Large intestine (tissue), 3 donors: ENCODE measurements at regions not wholly inside any gene's neighbourhood (a gene's known extent, or its start where the extent isn't known, plus 50 kb on each side); places are given as distances from the start of the nearest gene placed in this dataset.

Experiments used
- DNase-seq, 2 donors: peaks; one replicate each; pipeline versions ENCODE4 v3.0.0 to v3.0.0-alpha.2; 2013
- H3K27ac ChIP-seq: one replicate; pipeline ENCODE4 v1.5.1; 2013; ENCODE audit warnings: low read length
- H3K27me3 ChIP-seq: 2 replicates; pipeline ENCODE4 v1.6.1; 2013; ENCODE audit warnings: low read length; ENCODE audit not compliant: control insufficient read depth, insufficient read depth
- H3K36me3 ChIP-seq: 2 replicates; pipeline ENCODE4 v1.6.1; 2013; ENCODE audit warnings: low read length; ENCODE audit not compliant: control insufficient read depth, insufficient read depth
- H3K4me1 ChIP-seq: one replicate; pipeline ENCODE4 v1.6.1; 2013; ENCODE audit warnings: low read length; ENCODE audit not compliant: control insufficient read depth, insufficient read depth
- H3K4me3 ChIP-seq: one replicate; pipeline ENCODE4 v1.5.1; 2013; ENCODE audit warnings: low read length
- H3K9me3 ChIP-seq: one replicate; pipeline ENCODE4 v1.6.1; 2013; ENCODE audit warnings: mild to moderate bottlenecking, low read depth, low read length, moderate library complexity; ENCODE audit not compliant: control insufficient read depth
- whole genome bisulfite sequencing: methylation state at CpG from one replicate; pipeline ENCODE4 v1.1.5; 2013; ENCODE audit warnings: low lambda C conversion rate; ENCODE audit not compliant: insufficient coverage; 5-methylcytosine and 5-hydroxymethylcytosine counted together

DNA sequence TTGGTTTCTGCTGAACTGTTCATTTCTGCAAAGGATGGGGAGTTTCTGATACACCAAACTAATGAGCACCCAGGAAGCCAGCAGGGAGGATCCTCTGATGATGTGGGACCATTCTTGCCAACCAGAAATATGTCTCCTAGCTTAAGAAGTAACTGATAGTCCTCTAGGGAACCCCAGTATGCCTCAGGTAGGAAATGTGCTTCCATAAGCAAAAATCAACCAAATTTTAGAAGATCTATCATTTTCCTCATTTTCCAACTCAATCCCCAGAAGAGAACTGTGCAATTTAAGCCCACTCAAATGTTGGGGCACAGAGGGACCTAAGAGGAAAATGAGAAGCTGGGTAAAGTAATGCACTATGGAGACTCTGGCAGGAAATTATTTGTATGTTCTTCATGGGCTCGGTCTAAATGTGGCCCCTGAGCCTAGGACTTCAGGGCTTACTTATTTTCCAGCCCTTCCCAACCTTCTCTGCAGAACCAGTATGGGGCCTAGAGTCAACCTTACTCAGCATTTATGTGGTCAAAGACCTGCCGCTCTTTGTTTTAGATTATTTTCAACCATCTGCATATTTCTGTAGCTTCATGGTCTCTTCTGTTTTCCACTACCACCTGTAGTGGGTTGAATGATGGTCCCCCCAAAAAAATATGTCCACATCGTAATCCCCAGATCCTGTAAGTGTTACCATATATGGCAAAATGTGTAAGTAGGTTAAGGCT is 359.8 kb upstream of the CDH4 start:
- Histone ChIP-seq H3K27ac (no peak overlapping the region), H3K4me1 (no peaks in the 10 kb centered on the region), H3K9me3 (no peaks in the 10 kb centered on the region), H3K27me3 (no peaks in the 10 kb centered on the region), H3K36me3 (no peaks in the 10 kb centered on the region), H3K4me3 (no peak overlapping the region)
- DNase-seq, result no peak
- no CpG with 5 or more reads among the region's 3 CpGs for WGBS

DNA sequence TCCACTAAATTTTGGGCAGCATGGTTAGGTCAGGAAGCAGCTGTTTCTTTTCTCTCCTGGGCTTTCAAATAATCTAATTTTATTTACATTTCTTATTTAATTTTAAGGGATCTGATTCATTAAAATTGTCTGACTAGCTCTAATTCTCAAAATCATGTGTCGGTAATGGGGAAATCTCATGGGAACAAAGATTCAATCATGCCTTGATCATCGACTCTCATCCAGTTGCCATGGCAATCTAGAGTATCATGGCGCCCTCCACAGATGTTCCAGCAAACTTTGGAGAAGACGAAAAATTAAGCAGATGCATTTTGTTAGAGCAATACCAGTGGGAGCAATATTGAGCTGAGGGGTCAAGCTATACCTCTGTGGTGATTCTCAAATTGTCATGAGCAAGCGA is 358.0 kb upstream of the CDH4 start:
- Histone ChIP-seq H3K4me3 (no peak overlapping the region), H3K27me3 (no peaks in the 10 kb centered on the region), H3K9me3 (no peaks in the 10 kb centered on the region), H3K4me1 (no peaks in the 10 kb centered on the region), H3K27ac (no peak overlapping the region), H3K36me3 (no peaks in the 10 kb centered on the region)
- 100% methylated on average over 1 of the region's 5 CpGs for WGBS
- DNase-seq, result no peak

DNA sequence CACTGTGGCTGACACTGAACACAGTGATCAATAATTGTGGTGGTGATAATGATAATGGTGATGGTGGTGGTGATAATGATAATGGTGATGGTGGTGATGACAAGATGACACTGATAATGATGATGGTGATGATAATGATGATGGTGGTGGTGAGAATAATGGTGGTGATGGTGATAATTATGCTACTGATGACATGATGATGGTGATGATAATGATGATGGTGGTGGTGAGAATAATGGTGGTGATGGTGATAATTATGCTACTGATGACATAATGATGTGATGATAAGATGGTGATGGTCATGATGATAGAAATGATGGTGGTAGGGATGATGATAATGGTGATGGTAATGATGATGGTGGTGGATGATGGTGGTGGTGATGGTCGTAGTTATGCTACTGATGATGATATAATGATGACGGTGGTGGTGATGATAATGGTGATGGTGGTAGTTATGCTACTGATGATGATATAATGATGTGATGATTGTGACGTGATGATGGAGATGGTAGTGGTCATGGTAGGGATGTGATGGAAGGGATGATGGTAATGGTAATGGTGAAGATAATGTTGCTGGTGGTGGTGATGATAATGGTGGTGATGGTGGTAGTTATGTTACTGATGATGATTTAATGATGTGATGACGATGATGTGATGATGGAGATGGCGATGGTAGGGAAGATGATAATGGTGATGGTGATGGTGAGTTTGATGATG is 356.5 kb upstream of the CDH4 start:
- H3K27me3 ChIP-seq, result no peaks in the 10 kb centered on the region
- H3K9me3 ChIP-seq, result no peaks in the 10 kb centered on the region
- no peaks in the 10 kb centered on the region for H3K4me1 ChIP-seq
- no peak overlapping the region for H3K4me3 ChIP-seq
- no peak overlapping the region for H3K27ac ChIP-seq
- no peaks in the 10 kb centered on the region for H3K36me3 ChIP-seq
- 93% methylated on average over 5 of the region's 5 CpGs for WGBS
- no peak for DNase-seq

DNA sequence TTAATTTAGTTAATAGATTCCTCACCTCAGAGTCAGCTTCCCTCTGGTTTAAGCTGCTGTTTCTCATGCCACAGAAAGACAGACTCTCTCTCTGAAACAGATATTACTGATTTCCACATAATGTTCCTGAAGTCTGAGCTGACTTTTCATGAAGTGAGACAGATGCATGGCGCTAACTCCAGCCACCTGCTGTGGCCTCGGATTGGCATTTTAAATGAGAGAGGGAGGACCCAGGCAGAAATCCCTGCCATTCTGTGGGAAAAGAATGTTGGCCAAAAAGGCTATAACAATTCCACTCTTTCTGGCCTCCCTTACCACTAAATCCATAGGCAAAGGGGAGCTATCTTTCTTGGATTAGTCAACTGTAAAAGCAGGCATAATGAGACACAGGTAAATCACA is 354.1 kb upstream of the CDH4 start:
- Histone ChIP-seq H3K27ac (no peak overlapping the region), H3K9me3 (no peaks in the 10 kb centered on the region), H3K4me1 (no peaks in the 10 kb centered on the region), H3K27me3 (no peaks in the 10 kb centered on the region), H3K4me3 (no peak overlapping the region), H3K36me3 (no peaks in the 10 kb centered on the region)
- no CpG with 5 or more reads among the region's 2 CpGs for WGBS
- DNase-seq, result no peak

DNA sequence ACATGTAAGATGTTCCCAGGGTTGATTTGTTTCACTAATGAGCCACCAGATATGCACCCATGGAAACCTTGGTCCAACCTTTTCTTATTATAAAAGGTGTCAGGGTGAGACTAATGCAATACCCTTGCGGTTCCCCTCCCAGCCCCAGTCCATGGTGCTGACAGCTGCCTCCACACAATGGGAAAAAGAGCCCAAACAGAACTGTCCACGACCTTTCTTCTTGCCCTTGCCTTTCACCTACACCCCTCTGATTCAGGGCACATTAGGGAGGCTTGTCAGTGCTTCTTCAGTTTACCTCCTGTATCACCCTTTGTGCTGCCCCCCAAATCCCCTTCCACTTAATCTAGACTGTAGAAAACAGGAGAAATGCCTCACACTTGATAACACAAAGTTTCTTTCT is 352.7 kb upstream of the CDH4 start:
- H3K36me3 ChIP-seq, result no peaks in the 10 kb centered on the region
- no peak overlapping the region for H3K4me3 ChIP-seq
- no CpG with 5 or more reads among the region's 2 CpGs for WGBS
- H3K4me1 ChIP-seq, result no peaks in the 10 kb centered on the region
- no peaks in the 10 kb centered on the region for H3K9me3 ChIP-seq
- no peak for DNase-seq
- H3K27me3 ChIP-seq, result no peaks in the 10 kb centered on the region
- no peak overlapping the region for H3K27ac ChIP-seq

DNA sequence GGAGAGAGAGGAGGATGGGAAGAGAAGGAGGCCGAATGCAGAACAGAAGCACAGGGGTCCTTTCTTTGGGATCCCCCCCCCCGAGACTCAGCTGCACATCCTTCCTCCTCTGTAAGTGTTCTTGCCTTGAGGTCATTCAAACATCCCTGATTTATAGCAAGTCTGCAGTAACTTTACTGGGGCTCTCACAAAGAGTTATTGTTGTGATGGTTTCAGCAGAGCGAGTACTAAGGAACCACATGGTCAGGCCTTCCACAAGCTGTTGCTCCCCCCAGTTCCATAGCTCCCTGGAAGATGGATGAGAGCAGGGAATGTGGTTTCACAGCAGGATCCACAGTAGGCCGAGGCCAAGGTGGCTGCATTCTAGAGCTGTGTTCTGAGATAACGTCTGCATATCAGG is 351.4 kb upstream of the CDH4 start:
- no peaks in the 10 kb centered on the region for H3K36me3 ChIP-seq
- peak in 1 of 2 donors; percentile 4 for DNase-seq
- no CpG with 5 or more reads among the region's 5 CpGs for WGBS

DNA sequence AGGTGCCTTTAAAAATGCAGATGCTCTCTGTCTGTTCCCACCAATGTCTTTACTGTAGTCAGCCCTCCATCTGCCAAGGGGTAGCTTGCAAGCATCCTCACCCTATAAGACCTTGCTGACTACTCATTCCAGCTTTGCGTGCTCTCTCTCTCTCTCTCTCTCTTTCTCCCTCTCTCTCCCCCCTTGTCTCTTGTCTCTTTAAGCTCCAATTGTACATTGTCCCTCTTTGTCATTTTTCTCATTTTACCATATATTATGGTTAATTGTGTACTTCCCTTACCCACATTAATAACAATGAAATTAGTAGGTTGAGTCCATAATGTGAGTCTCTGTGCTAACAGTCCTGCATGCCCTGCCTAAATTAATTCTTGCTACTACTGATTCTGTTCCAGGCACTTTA is 350.2 kb upstream of the CDH4 start:
- no peaks in the 10 kb centered on the region for H3K36me3 ChIP-seq
- no peak for DNase-seq
- WGBS, result 100% methylated on average over 1 of the region's 1 CpG
- no peaks in the 10 kb centered on the region for H3K27me3 ChIP-seq
- no peak overlapping the region for H3K4me3 ChIP-seq
- no peaks in the 10 kb centered on the region for H3K4me1 ChIP-seq
- no peak overlapping the region for H3K27ac ChIP-seq
- no peaks in the 10 kb centered on the region for H3K9me3 ChIP-seq

More for the DNA sequence above, 351.4 kb upstream of the CDH4 start:
- H3K27me3 ChIP-seq, result no peaks in the 10 kb centered on the region
- H3K4me1 ChIP-seq, result no peaks in the 10 kb centered on the region
- no peaks in the 10 kb centered on the region for H3K9me3 ChIP-seq
- H3K4me3 ChIP-seq, result no peak overlapping the region
- no peak overlapping the region for H3K27ac ChIP-seq

DNA sequence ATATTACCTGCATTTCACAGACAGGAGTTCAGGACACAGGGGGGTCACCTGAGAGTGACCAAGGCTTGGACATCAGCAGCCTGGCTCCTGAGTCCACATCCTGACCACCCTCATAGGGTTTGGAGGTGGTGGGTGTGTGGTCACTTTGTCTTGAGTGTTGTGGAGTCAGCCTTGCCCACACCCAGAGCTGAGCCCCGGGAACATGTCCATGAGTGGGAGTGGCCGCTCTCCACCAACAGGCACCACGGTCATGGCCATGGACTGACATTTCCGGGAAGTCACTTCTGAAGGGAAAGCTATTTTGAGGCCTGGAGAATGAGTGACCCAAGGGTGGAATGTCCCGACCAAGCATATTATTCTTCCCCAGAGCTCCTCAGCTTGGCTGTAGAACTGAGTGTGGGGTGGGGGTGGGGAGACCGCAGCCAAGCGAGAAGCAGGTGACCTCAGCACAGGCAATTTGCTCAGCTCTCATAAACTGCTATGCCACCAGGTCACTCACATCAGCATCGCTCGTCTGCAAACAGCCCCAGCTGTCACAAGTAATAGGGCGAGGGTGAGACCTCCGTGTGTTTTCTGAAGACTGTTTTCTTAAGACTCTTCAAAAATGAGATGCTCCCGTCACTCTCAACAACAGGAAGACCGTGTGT is 348.6 kb upstream of the CDH4 start:
- no peak for DNase-seq
- Histone ChIP-seq H3K36me3 (no peaks in the 10 kb centered on the region), H3K27me3 (no peaks in the 10 kb centered on the region), H3K9me3 (no peaks in the 10 kb centered on the region), H3K4me3 (no peak overlapping the region), H3K4me1 (no peaks in the 10 kb centered on the region), H3K27ac (no peak overlapping the region)
- 54% methylated on average over 3 of the region's 13 CpGs for WGBS

DNA sequence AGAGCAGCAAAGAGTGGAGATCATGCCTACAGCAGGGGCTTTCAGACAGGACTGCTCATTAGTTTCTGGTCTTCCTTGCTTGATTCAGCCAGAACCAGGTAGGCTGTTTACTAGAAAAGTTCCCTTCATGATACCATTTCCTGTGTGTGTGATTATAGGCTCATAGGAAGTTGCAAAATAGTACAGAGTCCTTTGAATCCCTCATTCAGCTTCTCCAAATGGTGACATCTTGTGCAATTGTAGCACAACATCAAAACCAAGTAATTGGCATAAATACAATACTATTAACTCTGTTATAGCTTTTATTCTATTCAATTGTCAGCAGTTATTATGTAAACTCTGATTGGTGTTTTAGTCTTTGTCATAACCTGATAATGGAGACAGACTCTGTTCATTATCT is 347.3 kb upstream of the CDH4 start:
- H3K4me1 ChIP-seq, result no peaks in the 10 kb centered on the region
- no peaks in the 10 kb centered on the region for H3K9me3 ChIP-seq
- DNase-seq, result no peak
- H3K27me3 ChIP-seq, result no peaks in the 10 kb centered on the region
- no peak overlapping the region for H3K4me3 ChIP-seq
- H3K36me3 ChIP-seq, result no peaks in the 10 kb centered on the region
- H3K27ac ChIP-seq, result no peak overlapping the region

DNA sequence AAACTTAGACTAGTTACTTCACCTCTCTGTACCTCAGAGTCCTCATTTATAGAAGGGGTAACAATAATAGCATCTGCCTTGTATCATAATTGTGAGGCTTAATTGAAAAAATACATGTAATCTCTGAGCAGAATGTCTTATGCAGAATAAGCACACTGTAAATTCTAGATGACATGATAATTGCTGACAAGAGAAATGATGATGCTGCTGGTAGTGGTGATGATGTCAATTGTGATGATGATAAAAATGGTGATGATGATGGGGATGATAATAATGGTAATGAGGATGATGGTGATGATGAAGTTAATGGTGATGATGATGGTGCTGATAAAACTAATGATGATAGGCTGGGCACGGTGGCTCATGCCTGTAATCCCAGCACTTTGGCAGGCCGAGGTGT is 346.1 kb upstream of the CDH4 start:
- Histone ChIP-seq H3K27ac (no peak overlapping the region), H3K9me3 (no peaks in the 10 kb centered on the region), H3K4me1 (no peaks in the 10 kb centered on the region), H3K36me3 (no peaks in the 10 kb centered on the region), H3K4me3 (no peak overlapping the region), H3K27me3 (no peaks in the 10 kb centered on the region)
- no peak for DNase-seq
- WGBS, result no CpG with 5 or more reads among the region's 2 CpGs
